PC-3 (cell line): ENCODE measurements at regions not wholly inside any gene's neighbourhood (a gene's known extent, or its start where the extent isn't known, plus 50 kb on each side); places are given as distances from the start of the nearest gene placed in this dataset.

ENCODE experiments used
- ATAC-seq: fragments of 200-7000 bp; cut with Tn5 transposase; 2 replicates; pipeline ENCODE4 v1.9.1; 2020; ENCODE audit warnings: mild to moderate bottlenecking, moderate library complexity
- BruUV-seq: library from RNA; stranded (reverse); fragments of 400-500 nt; replicated peaks from 2 replicates; lab custom pipeline; 2021; lab: Mats Ljungman, UMichigan
- CTCF ChIA-PET: fragments of 300-600 bp; sonication (Branson Sonifier 250); formaldehyde crosslinking; loops from one replicate; lab custom pipeline; 2022; ENCODE audit warnings: antibody characterized with exemption; lab: Charles Lee
- POLR2A ChIA-PET: fragments of 300-600 bp; sonication (Branson Sonifier 250); formaldehyde crosslinking; loops from one replicate; lab custom pipeline; 2022; ENCODE audit warnings: antibody characterized with exemption; ENCODE audit not compliant: unreplicated experiment; lab: Charles Lee
- DNase-seq: peaks from one replicate; pipeline ENCODE4 v3.0.0-alpha.2; 2015
- H2AFZ ChIP-seq: fragments of 300-600 bp; sonication (generic); 2 replicates; pipeline ENCODE4 v1.6.0; 2016; ENCODE audit warnings: antibody characterized with exemption, low read length
- H3F3A ChIP-seq: fragments of 300-600 bp; sonication (generic); one replicate; pipeline ENCODE4 v1.6.0; 2017; ENCODE audit warnings: antibody characterized with exemption, low read length, control low read depth, mild to moderate bottlenecking; ENCODE audit not compliant: unreplicated experiment
- H3K27ac ChIP-seq: fragments of 300-600 bp; sonication (generic); 2 replicates; pipeline ENCODE4 v1.5.1; 2016; ENCODE audit warnings: mild to moderate bottlenecking, low read length
- H3K27me3 ChIP-seq: fragments of 300-600 bp; sonication (generic); 2 replicates; pipeline ENCODE4 v1.6.1; 2016; ENCODE audit warnings: low read length, mixed read lengths
- H3K36me3 ChIP-seq: fragments of 300-600 bp; sonication (generic); 2 replicates; pipeline ENCODE4 v1.6.1; 2016; ENCODE audit warnings: low read depth, mixed run types, low read length, mixed read lengths
- H3K4me1 ChIP-seq: fragments of 300-600 bp; sonication (generic); 2 replicates; pipeline ENCODE4 v1.5.1; 2016; ENCODE audit warnings: low read length; ENCODE audit not compliant: insufficient read depth
- H3K4me2 ChIP-seq: fragments of 300-600 bp; sonication (generic); 2 replicates; pipeline ENCODE4 v1.6.0; 2016; ENCODE audit warnings: low read length
- H3K4me3 ChIP-seq: fragments of 300-600 bp; sonication (generic); 2 replicates; pipeline ENCODE4 v1.5.1; 2016; ENCODE audit warnings: mild to moderate bottlenecking, low read length, mixed read lengths
- H3K79me2 ChIP-seq: fragments of 300-600 bp; sonication (generic); 2 replicates; pipeline ENCODE4 v1.6.1; 2017; ENCODE audit warnings: low read length, mixed read lengths
- H3K9ac ChIP-seq: fragments of 300-600 bp; sonication (generic); 2 replicates; pipeline ENCODE4 v1.6.0; 2016; ENCODE audit warnings: mild to moderate bottlenecking, low read length
- H3K9me2 ChIP-seq: fragments of 300-600 bp; sonication (generic); replicated peaks from 2 replicates; pipeline ENCODE4 v1.6.1; 2016; ENCODE audit warnings: mixed run types, low read length, mixed read lengths
- H3K9me3 ChIP-seq: fragments of 300-600 bp; sonication (generic); 2 replicates; pipeline ENCODE4 v1.6.1; 2016; ENCODE audit warnings: low read length, mixed read lengths
- H4K20me1 ChIP-seq: fragments of 300-600 bp; sonication (generic); 2 replicates; pipeline ENCODE4 v1.6.1; 2016; ENCODE audit warnings: low read length, mixed read lengths
- CTCF ChIP-seq: fragments of 300-600 bp; sonication (generic); conservative IDR thresholded peaks from 2 replicates; pipeline ENCODE4 v1.5.1; 2017; ENCODE audit warnings: antibody characterized with exemption, low read depth, mild to moderate bottlenecking, low read length
- EZH2 ChIP-seq: fragments of 300-600 bp; sonication (generic); IDR thresholded peaks from one replicate; pipeline ENCODE4 v1.6.1; 2017; ENCODE audit warnings: antibody characterized with exemption, mild to moderate bottlenecking, low read length; ENCODE audit not compliant: unreplicated experiment
- EZH2phosphoT487 ChIP-seq: fragments of 300-600 bp; sonication (generic); IDR thresholded peaks from 2 replicates; pipeline ENCODE4 v1.6.1; 2018; ENCODE audit warnings: mild to moderate bottlenecking, antibody characterized with exemption, low read length, borderline replicate concordance
- intact Hi-C: fragments of 100-400 bp; cut with micrococcal nuclease; formaldehyde crosslinking; loops from 2 replicates; pipeline ENCODE4 v1.9.0; 2023

GRCh38 chr15:62483814-62484213 lies 318.7 kb upstream of the C2CD4B start:
- H3K4me1 ChIP-seq, result no peaks in the 10 kb centered on the region
- H3K9me3 ChIP-seq, result no peaks in the 10 kb centered on the region
- CTCF ChIA-PET, result no interaction called here
- no peak overlapping the region for H3K9ac ChIP-seq
- no peak overlapping the region for H2AFZ ChIP-seq
- H3K4me2 ChIP-seq, result no peak overlapping the region
- no peaks in the 10 kb centered on the region for H3K79me2 ChIP-seq
- BruUV-seq, result no TSS peak
- H3K4me3 ChIP-seq, result no peak overlapping the region
- ATAC-seq, result no peak
- no peaks in the 10 kb centered on the region for H4K20me1 ChIP-seq
- no peaks in the 10 kb centered on the region for H3K36me3 ChIP-seq
- no peaks in the 10 kb centered on the region for H3K27me3 ChIP-seq
- H3F3A ChIP-seq, result no peaks in the 10 kb centered on the region
- intact Hi-C loops, result no loop called here
- no peak overlapping the region for H3K27ac ChIP-seq
- no peaks in the 10 kb centered on the region for H3K9me2 ChIP-seq
- no peak for DNase-seq
- POLR2A ChIA-PET, result no interaction called here
- TF ChIP-seq EZH2phosphoT487, result no peak
- TF ChIP-seq EZH2, result no peak
- no peak for TF ChIP-seq CTCF

GRCh38 chr15:62485170-62485720 lies 320.2 kb upstream of the C2CD4B start:
- H3K27me3 ChIP-seq, result no peaks in the 10 kb centered on the region

More at GRCh38 chr15:62485170-62485720, 320.2 kb upstream of the C2CD4B start:
- H3K79me2 ChIP-seq, result no peaks in the 10 kb centered on the region
- no peaks in the 10 kb centered on the region for H3K9me3 ChIP-seq
- BruUV-seq, result no TSS peak
- H3K4me2 ChIP-seq, result no peak overlapping the region
- H2AFZ ChIP-seq, result no peak overlapping the region
- no peak overlapping the region for H3K27ac ChIP-seq
- no peak overlapping the region for H3K4me3 ChIP-seq
- no peak for DNase-seq
- CTCF ChIA-PET, result no interaction called here
- POLR2A ChIA-PET, result no interaction called here
- no peaks in the 10 kb centered on the region for H3K36me3 ChIP-seq
- no peak overlapping the region for H3K9ac ChIP-seq
- no peaks in the 10 kb centered on the region for H3K9me2 ChIP-seq
- no peaks in the 10 kb centered on the region for H3K4me1 ChIP-seq
- no peaks in the 10 kb centered on the region for H4K20me1 ChIP-seq
- intact Hi-C loops, result no loop called here
- ATAC-seq, result no peak
- H3F3A ChIP-seq, result no peaks in the 10 kb centered on the region
- TF ChIP-seq EZH2 (no peak), EZH2phosphoT487 (no peak), CTCF (no peak)
